GM12878 (cell line): ENCODE measurements at regions not wholly inside any gene's neighbourhood (a gene's known extent, or its start where the extent isn't known, plus 50 kb on each side); places are given as distances from the start of the nearest gene placed in this dataset.

Source experiments
- ATAC-seq: fragments of 200-7000 bp; cut with Tn5 transposase; 3 replicates; pipeline ENCODE4 v1.9.1; 2020; ENCODE audit warnings: mild to moderate bottlenecking, moderate library complexity
- BruUV-seq: library from RNA; stranded (reverse); fragments of 400-500 nt; replicated peaks from 2 replicates; lab custom pipeline; 2021; lab: Mats Ljungman, UMichigan
- CTCF ChIA-PET: fragments of 300-600 bp; sonication (Branson Sonifier 250); formaldehyde crosslinking; extraction: SDS; loops from one replicate; lab custom pipeline; 2021; ENCODE audit warnings: inconsistent platforms; lab: Yijun Ruan, JAX
- POLR2A ChIA-PET: fragments of 350-600 bp; formaldehyde crosslinking; extraction: SDS; loops from one replicate; lab custom pipeline; 2021; ENCODE audit warnings: inconsistent platforms; lab: Charles Lee
- RAD21 ChIA-PET: fragments of 300-600 bp; sonication (Branson Sonifier 250); formaldehyde crosslinking; loops from one replicate; lab custom pipeline; 2023; ENCODE audit warnings: antibody characterized with exemption; ENCODE audit not compliant: unreplicated experiment; lab: Charles Lee
- SMC1A ChIA-PET: fragments of 300-600 bp; sonication (Branson Sonifier 250); formaldehyde crosslinking; loops from one replicate; lab custom pipeline; 2023; ENCODE audit not compliant: unreplicated experiment, uncharacterized antibody; lab: Charles Lee
- DNase-seq: peaks from one replicate; pipeline ENCODE4 v3.0.0-alpha.2; 2011; ENCODE audit warnings: low read depth, low spot score
- FAIRE-seq: peaks from 3 replicates; lab custom pipeline; 2011; peaks lifted over from hg19 to GRCh38; lab: Jason Lieb, UNC
- H2AFZ ChIP-seq: 2 replicates; pipeline ENCODE4 v1.6.0; 2011; ENCODE audit warnings: low read depth, low read length, control low read depth; ENCODE audit not compliant: control insufficient read depth
- H3K27ac ChIP-seq: 2 replicates; pipeline ENCODE4 v1.5.1; 2011; ENCODE audit warnings: control low read depth; ENCODE audit not compliant: control insufficient read depth, insufficient read depth
- H3K27me3 ChIP-seq, 2 experiments: replicated peaks in 1 of 2; 2 replicates each; pipeline versions ENCODE4 v1.6.0 to v1.6.1; 2011; ENCODE audit warnings: low read length in 1 of 2; ENCODE audit not compliant: control insufficient read depth in 2 of 2, insufficient read depth in 2 of 2
- H3K36me3 ChIP-seq, 2 experiments: 2 replicates each; pipeline ENCODE4 v1.5.1; 2011; ENCODE audit warnings: low read length in 1 of 2; ENCODE audit not compliant: control insufficient read depth in 2 of 2, insufficient read depth in 2 of 2
- H3K4me1 ChIP-seq: 2 replicates; pipeline ENCODE4 v1.6.1; 2011; ENCODE audit warnings: mild to moderate bottlenecking, low read length, moderate library complexity, mixed read lengths; ENCODE audit not compliant: control insufficient read depth, insufficient read depth
- H3K4me2 ChIP-seq: 2 replicates; pipeline ENCODE4 v1.6.0; 2011; ENCODE audit warnings: control low read depth; ENCODE audit not compliant: control insufficient read depth, insufficient read depth
- H3K4me3 ChIP-seq: fragments of 200-600 bp; sonication (generic); 2 replicates; pipeline ENCODE4 v1.5.1; 2016
- H3K79me2 ChIP-seq: 2 replicates; pipeline ENCODE4 v1.6.0; 2011; ENCODE audit warnings: low read length; ENCODE audit not compliant: control insufficient read depth, insufficient read depth
- H3K9ac ChIP-seq: 2 replicates; pipeline ENCODE4 v1.8.0; 2011; ENCODE audit warnings: low read length, control low read depth, mixed read lengths; ENCODE audit not compliant: control insufficient read depth, insufficient read depth
- H3K9me3 ChIP-seq: replicated peaks from 3 replicates; pipeline ENCODE4 v1.5.1; 2011; ENCODE audit warnings: mild to moderate bottlenecking, low read length; ENCODE audit not compliant: control insufficient read depth, insufficient read depth
- H4K20me1 ChIP-seq: 2 replicates; pipeline ENCODE4 v1.6.0; 2011; ENCODE audit not compliant: control insufficient read depth, insufficient read depth
- ATF7 ChIP-seq: fragments of 450-650 bp; IDR thresholded peaks from 2 replicates; pipeline ENCODE4 v1.6.1; 2016; ENCODE audit warnings: low read depth, mild to moderate bottlenecking
- EP300 ChIP-seq, 2 experiments: fragments of 150-350 bp in 1 of 2; IDR thresholded peaks; 2 replicates each; pipeline ENCODE4 v1.6.1; 2011 to 2012; ENCODE audit warnings: low read depth in 2 of 2, low read length in 2 of 2, borderline replicate concordance in 1 of 2, improper control_type of control experiment in 1 of 2, inconsistent platforms in 1 of 2; ENCODE audit not compliant: control insufficient read depth in 1 of 2
- JUNB ChIP-seq: IDR thresholded peaks from 2 replicates; pipeline ENCODE4 v1.6.1; 2016; ENCODE audit warnings: antibody characterized with exemption, mild to moderate bottlenecking
- JUND ChIP-seq: IDR thresholded peaks from 2 replicates; pipeline ENCODE4 v1.6.1; 2012; ENCODE audit warnings: low read depth, mild to moderate bottlenecking, low read length, improper control_type of control experiment, moderate library complexity
- MAX ChIP-seq: IDR thresholded peaks from 2 replicates; pipeline ENCODE4 v1.6.1; 2012; ENCODE audit warnings: low read depth, low read length, improper control_type of control experiment
- MTA3 ChIP-seq: IDR thresholded peaks from 2 replicates; pipeline ENCODE4 v1.6.1; 2012; ENCODE audit warnings: low read length, inconsistent platforms, borderline replicate concordance
- NFYA ChIP-seq: IDR thresholded peaks from 2 replicates; pipeline ENCODE4 v1.6.1; 2011; ENCODE audit warnings: low read depth, mild to moderate bottlenecking, low read length, improper control_type of control experiment, borderline replicate concordance
- NR2C1 ChIP-seq: fragments of 450-650 bp; IDR thresholded peaks from 2 replicates; pipeline ENCODE4 v1.6.1; 2017; ENCODE audit warnings: antibody characterized with exemption, mild to moderate bottlenecking, moderate library complexity
- PAX5 ChIP-seq: IDR thresholded peaks from 2 replicates; pipeline ENCODE4 v1.6.1; 2011; ENCODE audit warnings: low read depth, low read length, borderline replicate concordance
- POLR2AphosphoS5 ChIP-seq: IDR thresholded peaks from 2 replicates; pipeline ENCODE4 v1.6.1; 2011; ENCODE audit warnings: mild to moderate bottlenecking, low read length, inconsistent platforms
- STAT3 ChIP-seq: IDR thresholded peaks from 2 replicates; pipeline ENCODE4 v1.6.1; 2011; ENCODE audit warnings: low read depth, low read length, improper control_type of control experiment
- TCF7 ChIP-seq: IDR thresholded peaks from 2 replicates; pipeline ENCODE4 v1.6.1; 2014; ENCODE audit warnings: antibody characterized with exemption, borderline replicate concordance
- USF2 ChIP-seq: IDR thresholded peaks from 2 replicates; pipeline ENCODE4 v1.6.1; 2011; ENCODE audit warnings: low read depth, low read length, improper control_type of control experiment, borderline replicate concordance
- YBX1 ChIP-seq: fragments of 450-650 bp; IDR thresholded peaks from 2 replicates; pipeline ENCODE4 v1.6.1; 2016; ENCODE audit warnings: antibody characterized with exemption
- ZBTB11 ChIP-seq: fragments of 450-650 bp; formaldehyde crosslinking; IDR thresholded peaks from 2 replicates; pipeline ENCODE4 v1.5.0; 2022; ENCODE audit warnings: mild to moderate bottlenecking, missing genetic modification characterization
- ZZZ3 ChIP-seq: IDR thresholded peaks from 2 replicates; pipeline ENCODE4 v1.6.1; 2011; ENCODE audit warnings: low read depth; ENCODE audit not compliant: control insufficient read depth, insufficient read length
- WGBS: methylation state at CpG from one replicate; pipeline ENCODE4 v1.1.6; 2016; ENCODE audit warnings: low lambda C conversion rate; ENCODE audit not compliant: insufficient replicate concordance, insufficient coverage; ENCODE audit errors: missing lambda C conversion rate; 5-methylcytosine and 5-hydroxymethylcytosine counted together
- in situ Hi-C: fragments of 300-500 bp; cut with MboI; formaldehyde crosslinking; loops from 9 replicates; pipeline ENCODE4 v1.14.3; 2018; ENCODE audit warnings: mixed read lengths
- intact Hi-C: fragments of 100-400 bp; cut with micrococcal nuclease; formaldehyde crosslinking; loops from one replicate; pipeline ENCODE4 v1.14.2; 2022; ENCODE audit not compliant: unreplicated experiment

- intact Hi-C loops (loop anchor here (5.0 kb wide), 2 partner anchors 159 to 489 kb away; no protein-coding TSS in a partner anchor), in situ Hi-C loops (loop anchor here (25.0 kb wide), 1 partner anchor 639 kb away; no protein-coding TSS in a partner anchor)
- H3K4me2 ChIP-seq, result no peak overlapping the region
- BruUV-seq, result no TSS peak
- no peak overlapping the region for H3K4me3 ChIP-seq
- RAD21 ChIA-PET, result interaction anchor here (2.1 kb wide), 1 partner anchor 115 kb away, joined by 6 read pairs; no protein-coding TSS in a partner anchor
- no peaks in the 10 kb centered on the region for H3K36me3 ChIP-seq
- H3K79me2 ChIP-seq, result no peaks in the 10 kb centered on the region
- SMC1A ChIA-PET, result interaction anchor here (1.2 to 2.3 kb wide), 4 partner anchors 10 to 286 kb away, joined by 3 to 10 read pairs (median 4); no protein-coding TSS in a partner anchor
- H3K27ac ChIP-seq, result no peak overlapping the region
- TF ChIP-seq USF2 (no peak), ZBTB11 (no peak), STAT3 (no peak), ZZZ3 (no peak), TCF7 (no peak), PAX5 (no peak), NFYA (no peak), JUNB (no peak), ATF7 (no peak), NR2C1 (no peak), YBX1 (no peak), MAX (no peak), EP300 (IDR thresholded peaks at IDR 0.05; ENCODE audit: borderline replicate concordance in 1 of 2, control insufficient read depth in 1 of 2, low read depth in 2 of 2, low read length in 2 of 2) (no peak), JUND (no peak), MTA3 (no peak), POLR2AphosphoS5 (no peak)
- DNase-seq (no peak), FAIRE-seq (no peak), ATAC-seq (no peak)
- no peak overlapping the region for H2AFZ ChIP-seq
- CTCF ChIA-PET, result interaction anchor here (0.6 to 1.8 kb wide), 4 partner anchors 35 to 274 kb away, joined by 3 to 6 read pairs (median 4); no protein-coding TSS in a partner anchor
- 75% methylated on average over 7 of the region's 7 CpGs for WGBS
- H4K20me1 ChIP-seq, result no peaks in the 10 kb centered on the region
- POLR2A ChIA-PET, result no interaction called here
- no peak overlapping the region for H3K9ac ChIP-seq
- no peaks in the 10 kb centered on the region for H3K9me3 ChIP-seq
- no peaks in the 10 kb centered on the region; a peak in 2 of 4 replicates for H3K27me3 ChIP-seq
- H3K4me1 ChIP-seq, result peaks cover 14% of the 10 kb centered on the region
Measured at GRCh38 chr2:65551528-65551927, 119.1 kb upstream of the SPRED2 start.
